HepG2 (cell line): ENCODE measurements at regions not wholly inside any gene's neighbourhood (a gene's known extent, or its start where the extent isn't known, plus 50 kb on each side); places are given as distances from the start of the nearest gene placed in this dataset. TPM values are rescaled to one million over a fixed set of nuclear protein-coding genes. Genes with fewer than 3 reads are reported as not detected.

Experiments
- microRNA-seq: library from miRNA; unstranded; fragments of <30 nt; microRNA quantifications from one replicate; pipeline ENCODE4, GENCODE V29; 2020
- small RNA-seq, 3 experiments: library from RNA; depleted of rRNA; stranded (forward); fragments of <200 nt; gene quantifications; one replicate each; pipeline ENCODE3, GENCODE V24; 2012; ENCODE audit warnings: low read depth in 2 of 3, low replicate concordance in 1 of 3; ENCODE audit not compliant: insufficient read length in 3 of 3, insufficient read depth in 2 of 3

Small RNAs in the stretch of these regions (microRNA-seq; reads per million reads assigned to microRNA genes)
- gene MIR3648-1 (not detected), gene MIR3687-1 (not detected), gene MIR6724-1 (not detected), gene MIR6724-2 (not detected)

Small RNAs in the stretch of these regions (small RNA-seq; reads per million reads assigned to genes)
- gene MIR3648-1 (0 reads per million in 3 experiments), gene MIR3687-1 (0 reads per million in 3 experiments), gene MIR6724-1 (0 reads per million in 3 experiments), gene MIR6724-2 (0 reads per million in 3 experiments), gene RF01518 (0 reads per million in 3 experiments), gene RNA5-8SN2 (0 reads per million in 3 experiments)
